ENCODE measurements at regions not wholly inside any gene's neighbourhood (a gene's known extent, or its start where the extent isn't known, plus 50 kb on each side); places are given as distances from the start of the nearest gene placed in this dataset.

- H2BK5ac ChIP-seq (ENCODE audit: low read length), result no peak overlapping the region
- H3K9ac ChIP-seq (ENCODE audit: low read length), result no peak overlapping the region
- no peak overlapping the region for H3K23ac ChIP-seq (ENCODE audit: low read length)
- H2BK120ac ChIP-seq (ENCODE audit: low read depth, low read length), result no peak overlapping the region
- H3K27ac ChIP-seq (ENCODE audit: low read depth, low read length), result no peak overlapping the region
- H3K79me2 ChIP-seq (ENCODE audit: control insufficient read depth, insufficient read depth, low read length), result no peaks in the 10 kb centered on the region
- H4K8ac ChIP-seq (ENCODE audit: low read depth, low read length), result no peak overlapping the region
- no peaks in the 10 kb centered on the region for H3K27me3 ChIP-seq (ENCODE audit: insufficient read depth, low read length, poor library complexity)
- no peak overlapping the region for H3K4ac ChIP-seq (ENCODE audit: low read depth, low read length)
- H3K4me3 ChIP-seq (ENCODE audit: low read length), result no peak overlapping the region
- no peaks in the 10 kb centered on the region for H3K4me1 ChIP-seq (ENCODE audit: control insufficient read depth, low read depth, low read length)
- H3K36me3 ChIP-seq (ENCODE audit: control insufficient read depth, insufficient read depth, low read length), result no peaks in the 10 kb centered on the region
- no CpG with 5 or more reads among the region's 1 CpG for WGBS (ENCODE audit: extremely low coverage, insufficient coverage, low lambda C conversion rate)
- H3K4me2 ChIP-seq (ENCODE audit: low read length), result no peak overlapping the region
- H2BK15ac ChIP-seq (replicated peaks; ENCODE audit: low read depth), result no peak overlapping the region
- H3K56ac ChIP-seq (ENCODE audit: low read length), result no peak overlapping the region
- DNase-seq, result no peak
- H3K79me1 ChIP-seq (ENCODE audit: low read length), result no peaks in the 10 kb centered on the region
- H3K18ac ChIP-seq (ENCODE audit: low read length), result no peak overlapping the region
- no peak overlapping the region for H4K5ac ChIP-seq (ENCODE audit: low read length)
- no peak overlapping the region for H2AK5ac ChIP-seq (ENCODE audit: low read length)
These were observed 681.5 kb upstream of the FAM98A start for GRCh38 chr2:34280606-34281005.

- Histone ChIP-seq H4K8ac (ENCODE audit: low read depth, low read length) (no peak overlapping the region), H3K4me1 (ENCODE audit: control insufficient read depth, low read depth, low read length) (no peaks in the 10 kb centered on the region), H3K79me2 (ENCODE audit: control insufficient read depth, insufficient read depth, low read length) (no peaks in the 10 kb centered on the region), H3K23ac (ENCODE audit: low read length) (no peak overlapping the region), H3K36me3 (ENCODE audit: control insufficient read depth, insufficient read depth, low read length) (no peaks in the 10 kb centered on the region), H2BK5ac (ENCODE audit: low read length) (no peak overlapping the region), H3K4ac (ENCODE audit: low read depth, low read length) (no peak overlapping the region), H3K56ac (ENCODE audit: low read length) (no peak overlapping the region), H2BK120ac (ENCODE audit: low read depth, low read length) (no peak overlapping the region), H2BK15ac (replicated peaks; ENCODE audit: low read depth) (no peak overlapping the region), H3K18ac (ENCODE audit: low read length) (no peak overlapping the region), H4K5ac (ENCODE audit: low read length) (no peak overlapping the region), H3K4me3 (ENCODE audit: low read length) (no peak overlapping the region), H2AK5ac (ENCODE audit: low read length) (no peak overlapping the region), H3K27me3 (ENCODE audit: insufficient read depth, low read length, poor library complexity) (no peaks in the 10 kb centered on the region), H3K4me2 (ENCODE audit: low read length) (no peak overlapping the region), H3K27ac (ENCODE audit: low read depth, low read length) (no peak overlapping the region), H3K9ac (ENCODE audit: low read length) (no peak overlapping the region), H3K79me1 (ENCODE audit: low read length) (no peaks in the 10 kb centered on the region)
- no CpG with 5 or more reads among the region's 9 CpGs for WGBS (ENCODE audit: extremely low coverage, insufficient coverage, low lambda C conversion rate)
- no peak for DNase-seq
These were observed 668.0 kb upstream of the FAM98A start for GRCh38 chr2:34266908-34267697.

- H3K9ac ChIP-seq (ENCODE audit: low read length), result no peak overlapping the region
- no peak overlapping the region for H3K4me2 ChIP-seq (ENCODE audit: low read length)
- no peaks in the 10 kb centered on the region for H3K36me3 ChIP-seq (ENCODE audit: control insufficient read depth, insufficient read depth, low read length)
- H3K23ac ChIP-seq (ENCODE audit: low read length), result no peak overlapping the region
- no peak overlapping the region for H3K18ac ChIP-seq (ENCODE audit: low read length)
- peak; percentile 11 for DNase-seq
- H3K4me3 ChIP-seq (ENCODE audit: low read length), result no peak overlapping the region
- no peak overlapping the region for H2BK15ac ChIP-seq (replicated peaks; ENCODE audit: low read depth)
- no peaks in the 10 kb centered on the region for H3K4me1 ChIP-seq (ENCODE audit: control insufficient read depth, low read depth, low read length)
- no peak overlapping the region for H3K56ac ChIP-seq (ENCODE audit: low read length)
- H4K8ac ChIP-seq (ENCODE audit: low read depth, low read length), result no peak overlapping the region
- H2BK120ac ChIP-seq (ENCODE audit: low read depth, low read length), result no peak overlapping the region
- H2AK5ac ChIP-seq (ENCODE audit: low read length), result no peak overlapping the region
- H2BK5ac ChIP-seq (ENCODE audit: low read length), result no peak overlapping the region
- H3K27me3 ChIP-seq (ENCODE audit: insufficient read depth, low read length, poor library complexity), result no peaks in the 10 kb centered on the region
- no peaks in the 10 kb centered on the region for H3K79me2 ChIP-seq (ENCODE audit: control insufficient read depth, insufficient read depth, low read length)
- H3K79me1 ChIP-seq (ENCODE audit: low read length), result no peaks in the 10 kb centered on the region
- WGBS (ENCODE audit: extremely low coverage, insufficient coverage, low lambda C conversion rate), result no CpG with 5 or more reads among the region's 6 CpGs
- no peak overlapping the region for H4K5ac ChIP-seq (ENCODE audit: low read length)
- H3K27ac ChIP-seq (ENCODE audit: low read depth, low read length), result no peak overlapping the region
- no peak overlapping the region for H3K4ac ChIP-seq (ENCODE audit: low read depth, low read length)
These were observed 662.6 kb upstream of the FAM98A start for GRCh38 chr2:34261701-34262100.

- Histone ChIP-seq H3K4me3 (ENCODE audit: low read length) (no peak overlapping the region), H4K8ac (ENCODE audit: low read depth, low read length) (no peak overlapping the region), H3K18ac (ENCODE audit: low read length) (no peak overlapping the region), H3K27ac (ENCODE audit: low read depth, low read length) (no peak overlapping the region), H2BK120ac (ENCODE audit: low read depth, low read length) (no peak overlapping the region), H3K4me1 (ENCODE audit: control insufficient read depth, low read depth, low read length) (no peaks in the 10 kb centered on the region), H3K79me2 (ENCODE audit: control insufficient read depth, insufficient read depth, low read length) (no peaks in the 10 kb centered on the region), H2AK5ac (ENCODE audit: low read length) (no peak overlapping the region), H3K36me3 (ENCODE audit: control insufficient read depth, insufficient read depth, low read length) (no peaks in the 10 kb centered on the region), H3K56ac (ENCODE audit: low read length) (no peak overlapping the region), H3K4me2 (ENCODE audit: low read length) (no peak overlapping the region), H2BK5ac (ENCODE audit: low read length) (no peak overlapping the region), H2BK15ac (replicated peaks; ENCODE audit: low read depth) (no peak overlapping the region), H3K23ac (ENCODE audit: low read length) (no peak overlapping the region), H3K27me3 (ENCODE audit: insufficient read depth, low read length, poor library complexity) (no peaks in the 10 kb centered on the region), H3K9ac (ENCODE audit: low read length) (no peak overlapping the region), H3K79me1 (ENCODE audit: low read length) (no peaks in the 10 kb centered on the region), H4K5ac (ENCODE audit: low read length) (no peak overlapping the region), H3K4ac (ENCODE audit: low read depth, low read length) (no peak overlapping the region)
- WGBS (ENCODE audit: extremely low coverage, insufficient coverage, low lambda C conversion rate), result no CpG with 5 or more reads among the region's 2 CpGs
- DNase-seq, result no peak
These were observed 655.3 kb upstream of the FAM98A start for GRCh38 chr2:34254272-34254878.

GRCh38 chr2:34252111-34252510 is 653.0 kb upstream of the FAM98A start:
- H2BK5ac ChIP-seq (ENCODE audit: low read length), result no peak overlapping the region
- no peaks in the 10 kb centered on the region for H3K79me1 ChIP-seq (ENCODE audit: low read length)
- no peak overlapping the region for H2AK5ac ChIP-seq (ENCODE audit: low read length)
- H4K5ac ChIP-seq (ENCODE audit: low read length), result no peak overlapping the region
- H3K36me3 ChIP-seq (ENCODE audit: control insufficient read depth, insufficient read depth, low read length), result no peaks in the 10 kb centered on the region
- H3K4me2 ChIP-seq (ENCODE audit: low read length), result no peak overlapping the region
- H3K27ac ChIP-seq (ENCODE audit: low read depth, low read length), result no peak overlapping the region
- H3K4ac ChIP-seq (ENCODE audit: low read depth, low read length), result no peak overlapping the region
- no peaks in the 10 kb centered on the region for H3K4me1 ChIP-seq (ENCODE audit: control insufficient read depth, low read depth, low read length)
- no peak overlapping the region for H3K4me3 ChIP-seq (ENCODE audit: low read length)
- H3K27me3 ChIP-seq (ENCODE audit: insufficient read depth, low read length, poor library complexity), result no peaks in the 10 kb centered on the region
- no peak overlapping the region for H2BK120ac ChIP-seq (ENCODE audit: low read depth, low read length)
- no peak overlapping the region for H3K9ac ChIP-seq (ENCODE audit: low read length)
- no peak overlapping the region for H3K56ac ChIP-seq (ENCODE audit: low read length)
- no peak for DNase-seq
- no peak overlapping the region for H4K8ac ChIP-seq (ENCODE audit: low read depth, low read length)
- H2BK15ac ChIP-seq (replicated peaks; ENCODE audit: low read depth), result no peak overlapping the region
- no CpG with 5 or more reads among the region's 3 CpGs for WGBS (ENCODE audit: extremely low coverage, insufficient coverage, low lambda C conversion rate)
- H3K79me2 ChIP-seq (ENCODE audit: control insufficient read depth, insufficient read depth, low read length), result no peaks in the 10 kb centered on the region
- no peak overlapping the region for H3K18ac ChIP-seq (ENCODE audit: low read length)
- H3K23ac ChIP-seq (ENCODE audit: low read length), result no peak overlapping the region

- H2AK5ac ChIP-seq (ENCODE audit: low read length), result no peak overlapping the region
- H3K9ac ChIP-seq (ENCODE audit: low read length), result no peak overlapping the region
- no peak overlapping the region for H4K5ac ChIP-seq (ENCODE audit: low read length)
- no peaks in the 10 kb centered on the region for H3K79me2 ChIP-seq (ENCODE audit: control insufficient read depth, insufficient read depth, low read length)
- no peaks in the 10 kb centered on the region for H3K4me1 ChIP-seq (ENCODE audit: control insufficient read depth, low read depth, low read length)
- H3K27me3 ChIP-seq (ENCODE audit: insufficient read depth, low read length, poor library complexity), result no peaks in the 10 kb centered on the region
- no peak overlapping the region for H3K18ac ChIP-seq (ENCODE audit: low read length)
- H2BK15ac ChIP-seq (replicated peaks; ENCODE audit: low read depth), result no peak overlapping the region
- H3K23ac ChIP-seq (ENCODE audit: low read length), result no peak overlapping the region
- H3K36me3 ChIP-seq (ENCODE audit: control insufficient read depth, insufficient read depth, low read length), result no peaks in the 10 kb centered on the region
- no peak overlapping the region for H2BK120ac ChIP-seq (ENCODE audit: low read depth, low read length)
- no peak overlapping the region for H3K27ac ChIP-seq (ENCODE audit: low read depth, low read length)
- no peak overlapping the region for H4K8ac ChIP-seq (ENCODE audit: low read depth, low read length)
- no peak overlapping the region for H3K4ac ChIP-seq (ENCODE audit: low read depth, low read length)
- no peak overlapping the region for H3K4me2 ChIP-seq (ENCODE audit: low read length)
- no peak overlapping the region for H3K4me3 ChIP-seq (ENCODE audit: low read length)
- H3K79me1 ChIP-seq (ENCODE audit: low read length), result no peaks in the 10 kb centered on the region
- no peak overlapping the region for H2BK5ac ChIP-seq (ENCODE audit: low read length)
- DNase-seq, result no peak
- H3K56ac ChIP-seq (ENCODE audit: low read length), result no peak overlapping the region
These were observed 652.5 kb upstream of the FAM98A start for GRCh38 chr2:34251578-34251977.
